T-cell (primary cell): ENCODE measurements at regions not wholly inside any gene's neighbourhood (a gene's known extent, or its start where the extent isn't known, plus 50 kb on each side); places are given as distances from the start of the nearest gene placed in this dataset.

Experiments used
- ATAC-seq, 4 experiments: fragments of 200-7000 bp in 3 of 4; fragments of 150-1000 bp in 1 of 4; cut with Tn5 transposase; replicated peaks in 1 of 4; 1 replicate in 3 of 4; 2 replicates in 1 of 4; pipeline ENCODE4 v1.10.0; 2021; ENCODE audit warnings: moderate library complexity in 3 of 4, mild to moderate bottlenecking in 2 of 4, moderate number of reproducible peaks in 1 of 4
- CTCF ChIA-PET, 2 donors: fragments of 300-600 bp; sonication (Branson Sonifier 250); formaldehyde crosslinking; loops; one replicate each; lab custom pipeline; 2022; ENCODE audit warnings: antibody characterized with exemption in 2 of 2; lab: Charles Lee
- POLR2A ChIA-PET, 2 donors: fragments of 300-600 bp; sonication (Branson Sonifier 250); formaldehyde crosslinking; loops; one replicate each; lab custom pipeline; 2022; ENCODE audit warnings: antibody characterized with exemption in 2 of 2; lab: Charles Lee
- DNase-seq, 35 experiments: peaks; one replicate each; pipeline versions ENCODE4 v3.0.0 to v3.0.0-alpha.2; 2013 to 2023
- H3K27ac ChIP-seq: one replicate; pipeline ENCODE4 v1.5.1; 2013; ENCODE audit warnings: low read length
- H3K27me3 ChIP-seq, 2 experiments: replicated peaks in 1 of 2; 1 replicate in 1 of 2; 2 replicates in 1 of 2; pipeline versions ENCODE4 v1.6.1 to v1.7.0; 2013; ENCODE audit warnings: low read length in 1 of 2, mixed read lengths in 1 of 2; ENCODE audit not compliant: control insufficient read depth in 2 of 2, insufficient read depth in 2 of 2; ENCODE audit errors: extremely low read depth in 1 of 2
- H3K36me3 ChIP-seq, 2 donors: 1 replicate in 1 of 2; 2 replicates in 1 of 2; pipeline versions ENCODE4 v1.6.1 to v1.7.0; 2013; ENCODE audit warnings: low read length in 1 of 2; ENCODE audit not compliant: control insufficient read depth in 2 of 2, insufficient read depth in 1 of 2; ENCODE audit errors: extremely low read depth in 1 of 2
- H3K4me1 ChIP-seq, 2 experiments: 1 replicate in 1 of 2; 2 replicates in 1 of 2; pipeline versions ENCODE4 v1.6.1 to v1.7.0; 2013; ENCODE audit warnings: low read length in 2 of 2, mixed read lengths in 1 of 2; ENCODE audit not compliant: insufficient read depth in 2 of 2, control insufficient read depth in 1 of 2; ENCODE audit errors: extremely low read depth in 1 of 2
- H3K4me3 ChIP-seq, 2 donors: 1 replicate in 1 of 2; 2 replicates in 1 of 2; pipeline versions ENCODE4 v1.5.1 to v1.7.0; 2013; ENCODE audit warnings: mild to moderate bottlenecking in 2 of 2, low read length in 1 of 2, moderate library complexity in 1 of 2; ENCODE audit not compliant: control insufficient read depth in 1 of 2; ENCODE audit errors: extremely low read depth in 1 of 2
- H3K9me3 ChIP-seq: 2 replicates; pipeline ENCODE4 v1.7.0; 2013
- H3K27ac Mint-ChIP-seq, 2 donors: one replicate each; pipeline ENCODE4 v1.8.0; 2020 to 2021; ENCODE audit warnings: mild to moderate bottlenecking in 2 of 2, mixed read lengths in 2 of 2
- H3K27me3 Mint-ChIP-seq, 2 donors: one replicate each; pipeline ENCODE4 v1.8.0; 2021 to 2022; ENCODE audit warnings: mixed read lengths in 2 of 2
- H3K36me3 Mint-ChIP-seq: one replicate; pipeline ENCODE4 v1.8.0; 2021; ENCODE audit warnings: mixed read lengths
- H3K4me1 Mint-ChIP-seq, 3 donors: one replicate each; pipeline ENCODE4 v1.8.0; 2020 to 2022; ENCODE audit warnings: mixed read lengths in 3 of 3, mild to moderate bottlenecking in 1 of 3
- H3K4me3 Mint-ChIP-seq, 3 donors: one replicate each; pipeline ENCODE4 v1.8.0; 2020 to 2022; ENCODE audit warnings: mild to moderate bottlenecking in 3 of 3, mixed read lengths in 3 of 3, moderate library complexity in 3 of 3
- H3K9me3 Mint-ChIP-seq, 3 donors: one replicate each; pipeline ENCODE4 v1.8.0; 2020 to 2022; ENCODE audit warnings: mixed read lengths in 3 of 3
- WGBS: methylation state at CpG from one replicate; pipeline ENCODE4 v1.1.5; 2013; ENCODE audit warnings: missing lambda C conversion rate; ENCODE audit not compliant: insufficient coverage; 5-methylcytosine and 5-hydroxymethylcytosine counted together

GRCh38 chr18:34050661-34051060, 174.1 kb downstream of the NOL4 start:
- ATAC-seq (no peak), DNase-seq (no peak)
- Mint-ChIP-seq H3K4me1 (no peaks in the 10 kb centered on the region), H3K36me3 (no peaks in the 10 kb centered on the region), H3K27me3 (no peaks in the 10 kb centered on the region), H3K9me3 (peaks cover 9 to 19% (median 12%) of the 10 kb centered on the region in 3 donors), H3K27ac (no peak overlapping the region), H3K4me3 (no peak overlapping the region)
- Histone ChIP-seq H3K27ac (no peak overlapping the region), H3K4me1 (no peaks in the 10 kb centered on the region), H3K36me3 (no peaks in the 10 kb centered on the region), H3K27me3 (no peaks in the 10 kb centered on the region), H3K4me3 (no peak overlapping the region), H3K9me3 (no peaks in the 10 kb centered on the region)
- 100% methylated on average over 2 of the region's 2 CpGs for WGBS
- ChIA-PET CTCF (no interaction called here), POLR2A (no interaction called here)

- no peaks in the 10 kb centered on the region for H3K9me3 ChIP-seq
- POLR2A ChIA-PET, result no interaction called here
- no peak overlapping the region for H3K27ac ChIP-seq
- H3K9me3 Mint-ChIP-seq, result peaks cover 4 to 15% (median 9%) of the 10 kb centered on the region in 3 donors
- H3K4me3 Mint-ChIP-seq, result no peak overlapping the region
- CTCF ChIA-PET, result no interaction called here
- H3K27me3 ChIP-seq, result no peaks in the 10 kb centered on the region
- WGBS, result 100% methylated on average over 1 of the region's 3 CpGs
- no peak overlapping the region for H3K4me3 ChIP-seq
- no peaks in the 10 kb centered on the region for H3K36me3 Mint-ChIP-seq
- ATAC-seq (no peak), DNase-seq (no peak)
- H3K27ac Mint-ChIP-seq, result no peak overlapping the region
- H3K27me3 Mint-ChIP-seq, result no peaks in the 10 kb centered on the region
- H3K4me1 ChIP-seq, result no peaks in the 10 kb centered on the region
- no peaks in the 10 kb centered on the region for H3K4me1 Mint-ChIP-seq
- H3K36me3 ChIP-seq, result no peaks in the 10 kb centered on the region
These were observed 175.2 kb downstream of the NOL4 start for GRCh38 chr18:34049511-34049910.

GRCh38 chr18:34048423-34048822, 176.3 kb downstream of the NOL4 start:
- WGBS, result 100% methylated on average over 1 of the region's 3 CpGs
- CTCF ChIA-PET, result no interaction called here
- POLR2A ChIA-PET, result no interaction called here
- no peaks in the 10 kb centered on the region for H3K9me3 ChIP-seq
- no peak overlapping the region for H3K4me3 ChIP-seq
- H3K4me1 ChIP-seq, result no peaks in the 10 kb centered on the region
- Mint-ChIP-seq H3K9me3 (peaks cover 4 to 10% (median 9%) of the 10 kb centered on the region in 3 donors), H3K4me3 (no peak overlapping the region), H3K27ac (no peak overlapping the region), H3K27me3 (no peaks in the 10 kb centered on the region), H3K4me1 (no peaks in the 10 kb centered on the region), H3K36me3 (no peaks in the 10 kb centered on the region)
- H3K27me3 ChIP-seq, result no peaks in the 10 kb centered on the region
- H3K27ac ChIP-seq, result no peak overlapping the region
- ATAC-seq, result no peak
- no peak for DNase-seq
- H3K36me3 ChIP-seq, result no peaks in the 10 kb centered on the region

GRCh38 chr18:34042423-34043146, 182.1 kb downstream of the NOL4 start:
- Mint-ChIP-seq H3K4me1 (no peaks in the 10 kb centered on the region), H3K9me3 (peaks cover 7 to 14% (median 11%) of the 10 kb centered on the region in 3 donors), H3K27ac (no peak overlapping the region), H3K27me3 (no peaks in the 10 kb centered on the region), H3K4me3 (no peak overlapping the region), H3K36me3 (no peaks in the 10 kb centered on the region)
- 64% methylated on average over 2 of the region's 4 CpGs for WGBS
- CTCF ChIA-PET, result no interaction called here
- POLR2A ChIA-PET, result no interaction called here
- Histone ChIP-seq H3K36me3 (no peaks in the 10 kb centered on the region), H3K4me3 (no peak overlapping the region), H3K27me3 (no peaks in the 10 kb centered on the region), H3K9me3 (no peaks in the 10 kb centered on the region), H3K27ac (no peak overlapping the region), H3K4me1 (no peaks in the 10 kb centered on the region)
- ATAC-seq, result no peak
- DNase-seq, result no peak

GRCh38 chr18:34039611-34040010, 185.1 kb downstream of the NOL4 start:
- DNase-seq (no peak), ATAC-seq (no peak)
- H3K4me1 Mint-ChIP-seq, result no peaks in the 10 kb centered on the region
- no peaks in the 10 kb centered on the region for H3K36me3 Mint-ChIP-seq
- ChIA-PET CTCF (no interaction called here), POLR2A (no interaction called here)
- H3K27me3 Mint-ChIP-seq, result no peaks in the 10 kb centered on the region
- H3K27me3 ChIP-seq, result no peaks in the 10 kb centered on the region
- no peak overlapping the region for H3K27ac ChIP-seq
- peaks cover 10 to 12% (median 12%) of the 10 kb centered on the region in 3 donors for H3K9me3 Mint-ChIP-seq
- H3K36me3 ChIP-seq, result no peaks in the 10 kb centered on the region
- H3K4me1 ChIP-seq, result no peaks in the 10 kb centered on the region
- H3K27ac Mint-ChIP-seq, result no peak overlapping the region
- 60% methylated on average over 1 of the region's 1 CpG for whole genome bisulfite sequencing
- no peaks in the 10 kb centered on the region for H3K9me3 ChIP-seq
- H3K4me3 Mint-ChIP-seq, result no peak overlapping the region
- H3K4me3 ChIP-seq, result no peak overlapping the region

GRCh38 chr18:34039201-34039600, 185.5 kb downstream of the NOL4 start:
- no peaks in the 10 kb centered on the region for H3K27me3 ChIP-seq
- no peaks in the 10 kb centered on the region for H3K4me1 ChIP-seq
- Mint-ChIP-seq H3K4me3 (no peak overlapping the region), H3K27ac (no peak overlapping the region), H3K4me1 (no peaks in the 10 kb centered on the region), H3K9me3 (peaks cover 10 to 13% (median 12%) of the 10 kb centered on the region in 3 donors), H3K27me3 (no peaks in the 10 kb centered on the region), H3K36me3 (no peaks in the 10 kb centered on the region)
- ChIA-PET POLR2A (no interaction called here), CTCF (no interaction called here)
- DNase-seq, result no peak
- no peaks in the 10 kb centered on the region for H3K36me3 ChIP-seq
- ATAC-seq, result no peak
- no peak overlapping the region for H3K27ac ChIP-seq
- no peaks in the 10 kb centered on the region for H3K9me3 ChIP-seq
- no peak overlapping the region for H3K4me3 ChIP-seq

GRCh38 chr18:34038086-34038485, 186.6 kb downstream of the NOL4 start:
- ATAC-seq, result no peak
- Histone ChIP-seq H3K27me3 (no peaks in the 10 kb centered on the region), H3K4me1 (no peaks in the 10 kb centered on the region), H3K36me3 (no peaks in the 10 kb centered on the region), H3K27ac (no peak overlapping the region), H3K4me3 (no peak overlapping the region), H3K9me3 (no peaks in the 10 kb centered on the region)
- ChIA-PET POLR2A (no interaction called here), CTCF (no interaction called here)
- DNase-seq, result no peak
- Mint-ChIP-seq H3K36me3 (no peaks in the 10 kb centered on the region), H3K4me3 (no peak overlapping the region), H3K4me1 (no peaks in the 10 kb centered on the region), H3K27me3 (no peaks in the 10 kb centered on the region), H3K9me3 (peaks cover 13 to 22% (median 20%) of the 10 kb centered on the region in 3 donors), H3K27ac (no peak overlapping the region)
